ENCODE measurements at regions not wholly inside any gene's neighbourhood (a gene's known extent, or its start where the extent isn't known, plus 50 kb on each side); places are given as distances from the start of the nearest gene placed in this dataset.

DNA sequence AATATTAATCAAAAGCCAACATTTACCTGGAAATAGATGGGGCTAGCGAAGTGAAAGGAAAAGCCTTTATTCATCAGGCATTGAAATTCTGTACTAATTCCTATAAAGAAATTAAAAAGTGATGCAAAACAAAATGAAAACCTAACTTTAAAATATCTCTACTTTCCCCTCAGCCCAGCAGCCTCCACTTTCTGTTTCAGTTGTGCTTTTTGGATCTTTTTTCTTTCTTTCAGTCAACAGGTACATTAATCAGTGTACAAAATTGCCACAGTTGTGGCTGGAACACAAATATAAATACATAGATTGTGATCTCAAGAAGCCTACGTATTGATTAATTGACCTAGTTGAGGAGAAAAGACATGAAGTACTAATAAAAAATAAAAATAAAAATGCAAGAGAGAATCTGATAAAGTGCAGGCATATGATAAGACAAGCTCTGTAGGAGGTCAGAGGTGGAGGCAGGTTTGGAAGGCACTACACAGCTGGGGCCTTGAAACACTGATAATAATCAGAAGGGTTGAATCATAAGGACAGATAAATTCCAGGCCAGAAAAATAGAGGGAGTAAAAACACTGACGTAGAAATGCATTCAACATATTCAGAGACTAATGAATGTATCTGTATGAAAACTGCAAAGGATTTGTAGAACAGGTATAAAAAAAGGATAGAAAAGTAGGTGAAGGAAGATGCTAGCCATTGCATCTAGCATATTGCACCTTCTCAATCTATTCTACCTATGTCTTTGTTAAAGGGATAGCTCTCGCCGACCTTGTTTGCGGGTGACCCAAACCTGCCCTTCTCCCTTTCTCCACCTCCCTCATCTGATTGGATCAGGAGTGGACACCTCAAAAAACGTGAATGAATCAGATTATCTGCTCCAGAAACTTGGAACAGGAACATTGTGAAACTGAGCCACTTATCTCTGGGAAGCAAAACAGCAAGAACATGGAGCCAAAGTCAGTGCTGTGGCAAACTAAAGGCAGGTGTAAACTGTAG is 607.8 kb upstream of the ADGRL2 start:
- TF ChIP-seq, protein P1, sequence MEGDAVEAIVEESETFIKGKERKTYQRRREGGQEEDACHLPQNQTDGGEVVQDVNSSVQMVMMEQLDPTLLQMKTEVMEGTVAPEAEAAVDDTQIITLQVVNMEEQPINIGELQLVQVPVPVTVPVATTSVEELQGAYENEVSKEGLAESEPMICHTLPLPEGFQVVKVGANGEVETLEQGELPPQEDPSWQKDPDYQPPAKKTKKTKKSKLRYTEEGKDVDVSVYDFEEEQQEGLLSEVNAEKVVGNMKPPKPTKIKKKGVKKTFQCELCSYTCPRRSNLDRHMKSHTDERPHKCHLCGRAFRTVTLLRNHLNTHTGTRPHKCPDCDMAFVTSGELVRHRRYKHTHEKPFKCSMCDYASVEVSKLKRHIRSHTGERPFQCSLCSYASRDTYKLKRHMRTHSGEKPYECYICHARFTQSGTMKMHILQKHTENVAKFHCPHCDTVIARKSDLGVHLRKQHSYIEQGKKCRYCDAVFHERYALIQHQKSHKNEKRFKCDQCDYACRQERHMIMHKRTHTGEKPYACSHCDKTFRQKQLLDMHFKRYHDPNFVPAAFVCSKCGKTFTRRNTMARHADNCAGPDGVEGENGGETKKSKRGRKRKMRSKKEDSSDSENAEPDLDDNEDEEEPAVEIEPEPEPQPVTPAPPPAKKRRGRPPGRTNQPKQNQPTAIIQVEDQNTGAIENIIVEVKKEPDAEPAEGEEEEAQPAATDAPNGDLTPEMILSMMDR (IDR thresholded peaks at IDR 0.05; ENCODE audit: control extremely low read depth in 1 of 3, insufficient read depth in 1 of 3, low read depth in 1 of 3, low read length in 3 of 3): no peak
- no peak for TF ChIP-seq YY1 (IDR thresholded peaks at IDR 0.05; ENCODE audit: low read depth, low read length)
- no peak for TF ChIP-seq ASH2L (IDR thresholded peaks at IDR 0.05; ENCODE audit: low read length)
- TF ChIP-seq CEBPB (IDR thresholded peaks at IDR 0.05; ENCODE audit: low read depth, low read length): no peak
- TF ChIP-seq EP300 (IDR thresholded peaks at IDR 0.05; ENCODE audit: borderline replicate concordance in 1 of 2, low read depth in 2 of 2, low read length in 2 of 2): no peak
- no peak for TF ChIP-seq POLR2A (IDR thresholded peaks at IDR 0.05; ENCODE audit: control extremely low read depth in 1 of 2, low read depth in 2 of 2, low read length in 2 of 2)
- TF ChIP-seq, protein P2, sequence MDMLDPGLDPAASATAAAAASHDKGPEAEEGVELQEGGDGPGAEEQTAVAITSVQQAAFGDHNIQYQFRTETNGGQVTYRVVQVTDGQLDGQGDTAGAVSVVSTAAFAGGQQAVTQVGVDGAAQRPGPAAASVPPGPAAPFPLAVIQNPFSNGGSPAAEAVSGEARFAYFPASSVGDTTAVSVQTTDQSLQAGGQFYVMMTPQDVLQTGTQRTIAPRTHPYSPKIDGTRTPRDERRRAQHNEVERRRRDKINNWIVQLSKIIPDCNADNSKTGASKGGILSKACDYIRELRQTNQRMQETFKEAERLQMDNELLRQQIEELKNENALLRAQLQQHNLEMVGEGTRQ (IDR thresholded peaks at IDR 0.05; ENCODE audit: low read length): no peak
- TF ChIP-seq SP2 (IDR thresholded peaks at IDR 0.05; ENCODE audit: low read length): no peak
- no peak for TF ChIP-seq ZNF274 (IDR thresholded peaks at IDR 0.05; ENCODE audit: borderline replicate concordance, extremely low read depth, low read length)
- TF ChIP-seq CREB1 (IDR thresholded peaks at IDR 0.05): no peak
- TF ChIP-seq EZH2 (IDR thresholded peaks at IDR 0.05; ENCODE audit: low read depth, low read length, severe bottlenecking): no peak
- no peak for TF ChIP-seq SP1 (IDR thresholded peaks at IDR 0.05; ENCODE audit: low read depth, low read length)

All from H1 (cell line).